ENCODE measurements at regions not wholly inside any gene's neighbourhood (a gene's known extent, or its start where the extent isn't known, plus 50 kb on each side); places are given as distances from the start of the nearest gene placed in this dataset.

DNA sequence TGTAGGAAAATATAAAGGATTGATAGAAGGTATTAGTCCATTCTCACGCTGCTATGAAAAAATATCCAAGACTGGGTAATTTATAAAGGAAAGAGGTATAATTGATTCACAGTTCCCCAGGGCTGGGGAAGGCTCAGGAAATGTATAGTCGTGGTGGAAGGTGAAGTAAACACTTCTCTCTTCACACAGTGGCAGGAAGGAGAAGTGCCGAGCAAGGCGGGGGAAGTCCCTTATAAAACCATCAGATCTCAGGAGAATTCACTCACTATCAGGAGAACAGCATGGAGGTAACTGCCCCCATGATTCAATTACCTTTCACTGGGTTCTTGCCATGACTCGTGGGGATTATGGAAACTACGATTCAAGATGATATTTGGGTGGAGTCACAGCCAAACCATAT is 1806.0 kb downstream of the MRPL39 start:
- no peak for TF ChIP-seq EZH2 (IDR thresholded peaks at IDR 0.05; ENCODE audit: insufficient read depth, poor library complexity, severe bottlenecking)
- TF ChIP-seq EZH2phosphoT487 (IDR thresholded peaks at IDR 0.05; ENCODE audit: insufficient read depth, low read depth) = no peak

All from GM23248 (cell line).